Smooth muscle cell (in vitro differentiated cells): ENCODE measurements at regions not wholly inside any gene's neighbourhood (a gene's known extent, or its start where the extent isn't known, plus 50 kb on each side); places are given as distances from the start of the nearest gene placed in this dataset.

Experiments used
- DNase-seq: peaks from one replicate; lab custom pipeline; 2025; ENCODE audit not compliant: unreplicated experiment; lab: John Stamatoyannopoulos, UW
- H2AFZ ChIP-seq: fragments of 200-600 bp; sonication (generic); 2 replicates; pipeline ENCODE4 v1.6.0; 2016; ENCODE audit warnings: antibody characterized with exemption, low read depth, mild to moderate bottlenecking
- H3F3A ChIP-seq: fragments of 200-600 bp; sonication (generic); 2 replicates; pipeline ENCODE4 v1.6.0; 2017; ENCODE audit warnings: antibody characterized with exemption, low read depth
- H3K27ac ChIP-seq: fragments of 200-600 bp; sonication (generic); 2 replicates; pipeline ENCODE4 v1.5.1; 2016; ENCODE audit warnings: low read depth, mild to moderate bottlenecking
- H3K27me3 ChIP-seq: fragments of 200-600 bp; sonication (generic); 2 replicates; pipeline ENCODE4 v1.6.1; 2016; ENCODE audit warnings: low read depth, mild to moderate bottlenecking
- H3K36me3 ChIP-seq: fragments of 200-600 bp; sonication (generic); 2 replicates; pipeline ENCODE4 v1.5.1; 2016; ENCODE audit warnings: low read depth
- H3K4me1 ChIP-seq: fragments of 200-600 bp; sonication (generic); 2 replicates; pipeline ENCODE4 v1.5.1; 2016; ENCODE audit warnings: low read depth
- H3K4me2 ChIP-seq: fragments of 200-600 bp; sonication (generic); 2 replicates; pipeline ENCODE4 v1.6.0; 2016; ENCODE audit warnings: mild to moderate bottlenecking
- H3K4me3 ChIP-seq: fragments of 200-600 bp; sonication (generic); 2 replicates; pipeline ENCODE4 v1.5.1; 2016; ENCODE audit warnings: mild to moderate bottlenecking
- H3K79me2 ChIP-seq: fragments of 200-600 bp; sonication (generic); 2 replicates; pipeline ENCODE4 v1.6.0; 2016; ENCODE audit warnings: low read depth, mild to moderate bottlenecking
- H3K9ac ChIP-seq: fragments of 200-600 bp; sonication (generic); 2 replicates; pipeline ENCODE4 v1.6.0; 2016; ENCODE audit warnings: low read depth
- H3K9me3 ChIP-seq: fragments of 200-600 bp; sonication (generic); replicated peaks from 2 replicates; pipeline ENCODE4 v1.5.1; 2016; ENCODE audit warnings: low read depth
- H4K20me1 ChIP-seq: fragments of 200-600 bp; sonication (generic); 2 replicates; pipeline ENCODE4 v1.6.0; 2016; ENCODE audit warnings: low read depth
- WGBS: methylation state at CpG from one replicate; pipeline ENCODE4 v1.1.7; 2016; ENCODE audit warnings: low lambda C conversion rate; 5-methylcytosine and 5-hydroxymethylcytosine counted together
- TF ChIP-seq, protein P1 (sequence below): fragments of 200-600 bp; sonication (generic); IDR thresholded peaks from 2 replicates; pipeline ENCODE4 v1.5.1; 2017; ENCODE audit warnings: borderline replicate concordance, mild to moderate bottlenecking, antibody characterized with exemption; ENCODE audit not compliant: insufficient read depth, poor library complexity, severe bottlenecking

DNA sequence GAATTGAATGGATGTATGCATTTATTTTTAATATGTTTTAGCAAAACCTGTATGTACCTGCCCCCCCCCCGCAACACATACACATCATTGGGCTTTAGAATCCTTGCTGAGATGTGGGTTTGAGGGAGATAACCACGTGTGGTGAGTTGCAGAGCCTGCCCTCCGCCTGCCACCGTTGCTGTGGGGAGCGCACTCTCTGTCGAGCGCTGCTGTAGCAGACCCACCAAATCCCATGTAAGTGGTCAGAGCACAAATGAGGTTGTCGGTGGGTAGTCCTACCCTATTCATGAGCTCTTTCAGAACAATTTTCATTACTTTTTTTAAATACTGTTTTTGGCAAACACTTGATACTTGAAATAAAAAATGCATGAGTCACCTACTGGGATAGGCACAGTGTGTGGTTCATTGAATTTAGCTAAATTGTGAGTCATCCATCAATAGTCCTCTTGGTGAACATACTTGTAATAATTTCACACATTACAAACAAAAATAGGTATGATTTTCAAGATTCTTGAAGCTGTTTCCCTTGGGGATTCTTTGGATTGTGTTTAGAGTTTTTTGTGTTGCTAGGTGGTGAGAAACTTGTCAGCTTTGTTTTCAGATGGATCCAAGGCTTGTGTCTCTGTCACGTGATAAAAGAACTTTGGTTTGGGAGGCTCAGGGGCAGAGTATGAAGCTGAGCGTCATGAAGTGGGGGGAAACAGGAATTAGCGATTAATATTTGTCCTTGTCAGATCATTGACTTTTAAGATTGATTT is 107.6 kb downstream of the PTCSC3 start:
- Histone ChIP-seq H4K20me1 (no peaks in the 10 kb centered on the region), H2AFZ (no peak overlapping the region), H3K4me3 (no peak overlapping the region), H3K79me2 (no peaks in the 10 kb centered on the region), H3K9ac (no peak overlapping the region), H3K27ac (no peak overlapping the region), H3K27me3 (no peaks in the 10 kb centered on the region), H3K36me3 (no peaks in the 10 kb centered on the region), H3K4me2 (no peak overlapping the region), H3K9me3 (no peaks in the 10 kb centered on the region), H3F3A (no peaks in the 10 kb centered on the region), H3K4me1 (no peaks in the 10 kb centered on the region)
- no peak for DNase-seq
- WGBS, result 76% methylated on average over 11 of the region's 11 CpGs
- TF ChIP-seq, protein P1, sequence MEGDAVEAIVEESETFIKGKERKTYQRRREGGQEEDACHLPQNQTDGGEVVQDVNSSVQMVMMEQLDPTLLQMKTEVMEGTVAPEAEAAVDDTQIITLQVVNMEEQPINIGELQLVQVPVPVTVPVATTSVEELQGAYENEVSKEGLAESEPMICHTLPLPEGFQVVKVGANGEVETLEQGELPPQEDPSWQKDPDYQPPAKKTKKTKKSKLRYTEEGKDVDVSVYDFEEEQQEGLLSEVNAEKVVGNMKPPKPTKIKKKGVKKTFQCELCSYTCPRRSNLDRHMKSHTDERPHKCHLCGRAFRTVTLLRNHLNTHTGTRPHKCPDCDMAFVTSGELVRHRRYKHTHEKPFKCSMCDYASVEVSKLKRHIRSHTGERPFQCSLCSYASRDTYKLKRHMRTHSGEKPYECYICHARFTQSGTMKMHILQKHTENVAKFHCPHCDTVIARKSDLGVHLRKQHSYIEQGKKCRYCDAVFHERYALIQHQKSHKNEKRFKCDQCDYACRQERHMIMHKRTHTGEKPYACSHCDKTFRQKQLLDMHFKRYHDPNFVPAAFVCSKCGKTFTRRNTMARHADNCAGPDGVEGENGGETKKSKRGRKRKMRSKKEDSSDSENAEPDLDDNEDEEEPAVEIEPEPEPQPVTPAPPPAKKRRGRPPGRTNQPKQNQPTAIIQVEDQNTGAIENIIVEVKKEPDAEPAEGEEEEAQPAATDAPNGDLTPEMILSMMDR, result no peak

GRCh38 chr14:36067428-36068187 is 108.9 kb downstream of the PTCSC3 start:
- TF ChIP-seq, protein P1, result no peak
- DNase-seq, result no peak
- peaks cover 4% of the 10 kb centered on the region for H3K27me3 ChIP-seq
- no peak overlapping the region for H3K4me2 ChIP-seq
- no peaks in the 10 kb centered on the region for H3K9me3 ChIP-seq
- WGBS, result 80% methylated on average over 4 of the region's 4 CpGs
- H3K4me1 ChIP-seq, result no peaks in the 10 kb centered on the region
- H2AFZ ChIP-seq, result no peak overlapping the region
- no peaks in the 10 kb centered on the region for H3K36me3 ChIP-seq
- no peaks in the 10 kb centered on the region for H3F3A ChIP-seq
- H3K27ac ChIP-seq, result no peak overlapping the region
- H3K9ac ChIP-seq, result no peak overlapping the region
- no peaks in the 10 kb centered on the region for H3K79me2 ChIP-seq
- no peaks in the 10 kb centered on the region for H4K20me1 ChIP-seq
- H3K4me3 ChIP-seq, result no peak overlapping the region

DNA sequence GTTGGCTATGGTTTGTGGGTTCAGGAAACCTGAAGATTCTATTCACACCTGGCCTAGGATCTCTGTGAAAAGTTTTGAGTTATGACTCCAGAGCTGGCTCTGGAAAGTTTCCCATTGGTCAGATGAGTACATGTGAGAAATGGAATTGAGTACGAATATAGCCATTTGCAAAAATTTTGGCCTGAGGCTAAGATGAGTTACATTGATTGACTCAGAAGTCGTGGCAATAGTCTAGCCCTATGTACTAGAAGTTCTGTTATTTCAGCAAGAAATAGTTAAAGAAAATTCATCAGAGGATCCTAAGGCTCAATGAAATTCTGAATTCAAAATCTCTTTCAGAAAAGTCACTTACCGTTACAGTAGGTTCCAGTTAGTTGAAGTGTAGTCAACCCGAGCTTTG is 109.9 kb downstream of the PTCSC3 start:
- Histone ChIP-seq H3F3A (no peaks in the 10 kb centered on the region), H3K79me2 (no peaks in the 10 kb centered on the region), H3K4me3 (no peak overlapping the region), H3K9me3 (no peaks in the 10 kb centered on the region), H3K9ac (no peak overlapping the region), H4K20me1 (no peaks in the 10 kb centered on the region), H3K36me3 (no peaks in the 10 kb centered on the region), H3K4me2 (no peak overlapping the region), H2AFZ (no peak overlapping the region), H3K27me3 (peaks cover 4% of the 10 kb centered on the region), H3K4me1 (no peaks in the 10 kb centered on the region), H3K27ac (no peak overlapping the region)
- 81% methylated on average over 4 of the region's 4 CpGs for WGBS
- TF ChIP-seq, protein P1, result no peak
- DNase-seq, result no peak

DNA sequence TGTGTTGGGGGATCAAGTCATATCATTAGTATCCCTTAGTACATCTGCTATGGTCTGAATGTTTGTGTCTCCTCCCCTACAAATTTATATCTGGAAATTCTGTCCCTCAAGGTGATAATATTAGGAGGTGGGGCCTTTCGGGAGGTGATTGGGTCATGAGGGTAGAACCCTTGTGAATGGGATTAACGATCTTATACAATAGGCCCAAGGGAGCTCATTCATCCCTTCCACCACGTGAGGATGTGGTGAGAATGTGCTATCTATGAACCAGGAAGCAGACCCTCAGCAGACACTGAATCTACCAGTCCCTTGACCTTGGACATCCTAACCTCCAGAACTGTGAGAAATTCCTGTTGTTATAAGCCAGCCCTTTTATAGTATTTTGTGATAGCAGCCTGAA is 110.7 kb downstream of the PTCSC3 start:
- DNase-seq, result no peak
- TF ChIP-seq, protein P1, result no peak
- Histone ChIP-seq H3K9ac (no peak overlapping the region), H3K27me3 (peaks cover 4% of the 10 kb centered on the region), H3K36me3 (no peaks in the 10 kb centered on the region), H4K20me1 (no peaks in the 10 kb centered on the region), H3K4me1 (no peaks in the 10 kb centered on the region), H3F3A (no peaks in the 10 kb centered on the region), H3K4me2 (no peak overlapping the region), H3K79me2 (no peaks in the 10 kb centered on the region), H2AFZ (no peak overlapping the region), H3K9me3 (no peaks in the 10 kb centered on the region), H3K4me3 (no peak overlapping the region), H3K27ac (no peak overlapping the region)
- WGBS, result 71% methylated on average over 3 of the region's 3 CpGs
